Fibroblast of pulmonary artery (primary cell): ENCODE measurements at regions not wholly inside any gene's neighbourhood (a gene's known extent, or its start where the extent isn't known, plus 50 kb on each side); places are given as distances from the start of the nearest gene placed in this dataset.
A peak's percentile ranks its signal among the peaks of the same experiment; 100 is the strongest.

ENCODE experiments used
- DNase-seq: peaks from one replicate; pipeline ENCODE4 v3.0.0-alpha.2; 2010; ENCODE audit warnings: low read depth
- H3K4me3 ChIP-seq: replicated peaks from 2 replicates; pipeline ENCODE4 v1.5.1; 2011; ENCODE audit warnings: low read depth, mild to moderate bottlenecking, control low read depth, low read length, moderate library complexity
- TF ChIP-seq, protein P1 (sequence below): IDR thresholded peaks from 2 replicates; pipeline ENCODE4 v1.5.1; 2011; ENCODE audit warnings: mild to moderate bottlenecking, control low read depth, low read length, inconsistent platforms; ENCODE audit errors: missing control alignments

- no peak overlapping the region for H3K4me3 ChIP-seq
- DNase-seq: no peak
- TF ChIP-seq, protein P1, sequence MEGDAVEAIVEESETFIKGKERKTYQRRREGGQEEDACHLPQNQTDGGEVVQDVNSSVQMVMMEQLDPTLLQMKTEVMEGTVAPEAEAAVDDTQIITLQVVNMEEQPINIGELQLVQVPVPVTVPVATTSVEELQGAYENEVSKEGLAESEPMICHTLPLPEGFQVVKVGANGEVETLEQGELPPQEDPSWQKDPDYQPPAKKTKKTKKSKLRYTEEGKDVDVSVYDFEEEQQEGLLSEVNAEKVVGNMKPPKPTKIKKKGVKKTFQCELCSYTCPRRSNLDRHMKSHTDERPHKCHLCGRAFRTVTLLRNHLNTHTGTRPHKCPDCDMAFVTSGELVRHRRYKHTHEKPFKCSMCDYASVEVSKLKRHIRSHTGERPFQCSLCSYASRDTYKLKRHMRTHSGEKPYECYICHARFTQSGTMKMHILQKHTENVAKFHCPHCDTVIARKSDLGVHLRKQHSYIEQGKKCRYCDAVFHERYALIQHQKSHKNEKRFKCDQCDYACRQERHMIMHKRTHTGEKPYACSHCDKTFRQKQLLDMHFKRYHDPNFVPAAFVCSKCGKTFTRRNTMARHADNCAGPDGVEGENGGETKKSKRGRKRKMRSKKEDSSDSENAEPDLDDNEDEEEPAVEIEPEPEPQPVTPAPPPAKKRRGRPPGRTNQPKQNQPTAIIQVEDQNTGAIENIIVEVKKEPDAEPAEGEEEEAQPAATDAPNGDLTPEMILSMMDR: no peak
Observed at GRCh38 chr13:63551731-63552130, 2136.1 kb upstream of the PCDH20 start.

GRCh38 chr13:63546524-63546923 lies 2130.9 kb upstream of the PCDH20 start:
- H3K4me3 ChIP-seq: no peak overlapping the region
- TF ChIP-seq, protein P1: no peak
- DNase-seq: no peak

- no peak overlapping the region for H3K4me3 ChIP-seq
- DNase-seq: no peak
- TF ChIP-seq, protein P1: no peak
Observed at GRCh38 chr13:63542770-63543169, 2127.1 kb upstream of the PCDH20 start.

DNA sequence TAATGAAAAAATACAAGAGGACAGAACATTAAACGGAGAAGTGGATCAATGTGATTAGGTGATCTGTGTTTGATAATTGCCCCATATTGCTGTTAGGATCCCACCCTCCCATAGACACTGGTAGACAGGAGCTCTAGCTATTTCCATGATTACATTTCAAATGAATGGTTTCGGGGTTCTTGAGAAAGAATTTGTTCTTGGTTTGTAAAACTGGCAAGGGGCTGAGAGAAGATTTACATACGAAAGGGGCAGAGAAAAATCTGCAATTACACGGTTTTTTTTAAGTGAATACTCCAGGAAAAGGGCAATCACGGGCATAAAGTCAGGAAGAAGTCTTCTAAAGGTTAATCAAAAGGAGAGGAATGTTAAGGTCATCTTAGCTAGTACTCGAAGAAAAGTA lies 2125.7 kb upstream of the PCDH20 start:
- TF ChIP-seq, protein P1: no peak
- DNase-seq: no peak
- H3K4me3 ChIP-seq: no peak overlapping the region

GRCh38 chr13:63540061-63540460 lies 2124.4 kb upstream of the PCDH20 start:
- H3K4me3 ChIP-seq: no peak overlapping the region
- no peak for DNase-seq
- TF ChIP-seq, protein P1: no peak

DNA sequence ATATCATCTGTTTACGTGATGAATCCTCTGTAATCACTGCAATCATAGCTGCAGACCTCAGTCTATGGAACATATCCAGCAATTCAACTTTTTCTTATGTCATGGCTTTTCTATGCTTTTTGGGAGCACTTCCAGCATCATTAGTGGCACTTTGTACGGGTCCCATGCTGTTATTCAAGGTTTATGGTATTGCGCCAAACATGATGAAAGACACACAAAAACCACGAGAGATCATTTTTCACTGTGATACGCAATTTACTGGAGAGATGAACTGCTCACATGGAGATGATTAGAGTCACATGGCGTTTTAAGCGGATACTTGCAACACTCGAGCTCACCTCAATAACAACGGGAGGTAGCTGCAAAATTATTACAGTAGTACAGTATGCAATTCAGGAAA lies 2101.7 kb upstream of the PCDH20 start:
- TF ChIP-seq, protein P1: no peak
- DNase-seq: peak; percentile 7
- H3K4me3 ChIP-seq: no peak overlapping the region

DNA sequence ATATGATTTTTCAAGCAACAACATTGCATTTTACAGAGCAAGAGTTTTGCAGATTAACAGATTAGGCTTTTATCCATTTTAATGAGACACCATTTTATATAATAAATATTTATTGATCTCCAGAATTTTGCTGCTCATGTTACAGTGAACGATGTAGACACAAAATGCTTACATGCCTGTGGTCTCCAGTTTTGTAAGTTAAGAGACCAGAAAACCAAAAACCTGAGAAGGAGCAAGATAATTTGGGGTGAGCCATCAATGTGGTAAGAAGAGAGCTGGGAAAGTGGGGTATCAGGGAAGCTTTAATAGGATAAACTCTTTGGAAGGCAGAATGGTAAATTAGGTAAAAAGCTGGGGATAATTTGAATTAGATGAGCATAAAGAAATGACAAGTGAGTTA lies 2100.5 kb upstream of the PCDH20 start:
- TF ChIP-seq, protein P1: no peak
- no peak overlapping the region for H3K4me3 ChIP-seq
- no peak for DNase-seq
